BLaER1 treated with 17β-estradiol and CSF1 and Interleukin-3, amounts not matched to agents 10 nM and 100 nM (cell line): ENCODE measurements at regions not wholly inside any gene's neighbourhood (a gene's known extent, or its start where the extent isn't known, plus 50 kb on each side); places are given as distances from the start of the nearest gene placed in this dataset.

Experiments used
- H3K27ac ChIP-seq, 11 experiments: shearing (Covaris generic); formaldehyde crosslinking; 2 replicates each; pipeline ENCODE4 v1.8.1; 2022
- H3K27me3 ChIP-seq, 11 experiments: shearing (Covaris generic); formaldehyde crosslinking; 2 replicates each; pipeline ENCODE4 v1.8.1; 2022
- H3K36me3 ChIP-seq, 11 experiments: shearing (Covaris generic); formaldehyde crosslinking; 2 replicates each; pipeline ENCODE4 v1.8.1; 2022
- H3K4me1 ChIP-seq, 10 experiments: shearing (Covaris generic); formaldehyde crosslinking; 2 replicates each; pipeline ENCODE4 v1.8.1; 2022
- H3K4me2 ChIP-seq, 11 experiments: shearing (Covaris generic); formaldehyde crosslinking; 2 replicates each; pipeline ENCODE4 v1.8.1; 2022
- H3K4me3 ChIP-seq, 10 experiments: shearing (Covaris generic); formaldehyde crosslinking; 2 replicates each; pipeline ENCODE4 v1.8.1; 2022
- H3K9ac ChIP-seq, 11 experiments: shearing (Covaris generic); formaldehyde crosslinking; 2 replicates each; pipeline ENCODE4 v1.8.1; 2022
- H3K9me3 ChIP-seq, 11 experiments: shearing (Covaris generic); formaldehyde crosslinking; replicated peaks in 1 of 11; 2 replicates each; pipeline ENCODE4 v1.8.1; 2022
- H4K20me1 ChIP-seq, 11 experiments: shearing (Covaris generic); formaldehyde crosslinking; 2 replicates each; pipeline ENCODE4 v1.8.1; 2022
- Cebpa-rat ChIP-seq, 11 experiments: shearing (Covaris generic); IDR thresholded peaks; 2 replicates each; pipeline ENCODE4 v1.8.1; 2022

- Histone ChIP-seq H3K9me3 (no peaks in the 10 kb centered on the region), H4K20me1 (no peaks in the 10 kb centered on the region), H3K27ac (no peak overlapping the region), H3K4me3 (no peak overlapping the region), H3K27me3 (no peaks in the 10 kb centered on the region), H3K4me2 (no peak overlapping the region), H3K9ac (no peak overlapping the region), H3K36me3 (no peaks in the 10 kb centered on the region), H3K4me1 (no peaks in the 10 kb centered on the region)
- no peak for TF ChIP-seq Cebpa-rat (IDR thresholded peaks at IDR 0.05)
These were observed 515.3 kb upstream of the B3GALT2 start for GRCh38 chr1:193701759-193702158.

- TF ChIP-seq Cebpa-rat (IDR thresholded peaks at IDR 0.05): no peak
- Histone ChIP-seq H3K27me3 (no peaks in the 10 kb centered on the region), H3K4me1 (no peaks in the 10 kb centered on the region), H3K36me3 (no peaks in the 10 kb centered on the region), H3K9me3 (no peaks in the 10 kb centered on the region), H3K4me3 (no peak overlapping the region), H3K27ac (no peak overlapping the region), H3K4me2 (no peak overlapping the region), H4K20me1 (no peaks in the 10 kb centered on the region), H3K9ac (no peak overlapping the region)
These were observed 514.4 kb upstream of the B3GALT2 start for GRCh38 chr1:193700710-193701355.

GRCh38 chr1:193699261-193699660 is 512.8 kb upstream of the B3GALT2 start:
- Histone ChIP-seq H3K4me3 (no peak overlapping the region), H3K27me3 (no peaks in the 10 kb centered on the region), H3K9me3 (no peaks in the 10 kb centered on the region), H3K4me2 (no peak overlapping the region), H3K4me1 (no peaks in the 10 kb centered on the region), H3K27ac (no peak overlapping the region), H3K36me3 (no peaks in the 10 kb centered on the region), H3K9ac (no peak overlapping the region), H4K20me1 (no peaks in the 10 kb centered on the region)
- no peak for TF ChIP-seq Cebpa-rat (IDR thresholded peaks at IDR 0.05)

GRCh38 chr1:193697776-193698175 is 511.4 kb upstream of the B3GALT2 start:
- no peaks in the 10 kb centered on the region for H3K4me1 ChIP-seq
- no peak overlapping the region for H3K4me3 ChIP-seq
- no peaks in the 10 kb centered on the region for H3K9me3 ChIP-seq
- no peaks in the 10 kb centered on the region for H4K20me1 ChIP-seq
- TF ChIP-seq Cebpa-rat (IDR thresholded peaks at IDR 0.05): no peak
- no peaks in the 10 kb centered on the region for H3K36me3 ChIP-seq
- no peak overlapping the region for H3K4me2 ChIP-seq
- H3K27ac ChIP-seq: no peak overlapping the region
- H3K27me3 ChIP-seq: no peaks in the 10 kb centered on the region
- no peak overlapping the region for H3K9ac ChIP-seq

GRCh38 chr1:193697115-193697762 is 510.8 kb upstream of the B3GALT2 start:
- Histone ChIP-seq H3K27me3 (no peaks in the 10 kb centered on the region), H4K20me1 (no peaks in the 10 kb centered on the region), H3K36me3 (no peaks in the 10 kb centered on the region), H3K4me2 (no peak overlapping the region), H3K9ac (no peak overlapping the region), H3K4me3 (no peak overlapping the region), H3K4me1 (no peaks in the 10 kb centered on the region), H3K27ac (no peak overlapping the region), H3K9me3 (no peaks in the 10 kb centered on the region)
- TF ChIP-seq Cebpa-rat (IDR thresholded peaks at IDR 0.05): no peak

GRCh38 chr1:193694741-193695140 is 508.3 kb upstream of the B3GALT2 start:
- TF ChIP-seq Cebpa-rat (IDR thresholded peaks at IDR 0.05): no peak
- H3K27me3 ChIP-seq: no peaks in the 10 kb centered on the region
- no peaks in the 10 kb centered on the region for H3K9me3 ChIP-seq
- H3K4me2 ChIP-seq: no peak overlapping the region
- H3K27ac ChIP-seq: no peak overlapping the region
- H3K9ac ChIP-seq: no peak overlapping the region
- H3K4me3 ChIP-seq: no peak overlapping the region
- H3K4me1 ChIP-seq: no peaks in the 10 kb centered on the region
- no peaks in the 10 kb centered on the region for H3K36me3 ChIP-seq
- no peaks in the 10 kb centered on the region for H4K20me1 ChIP-seq

- Histone ChIP-seq H3K4me1 (no peaks in the 10 kb centered on the region), H4K20me1 (no peaks in the 10 kb centered on the region), H3K36me3 (no peaks in the 10 kb centered on the region), H3K4me3 (no peak overlapping the region), H3K9me3 (no peaks in the 10 kb centered on the region), H3K27ac (no peak overlapping the region), H3K27me3 (no peaks in the 10 kb centered on the region), H3K4me2 (no peak overlapping the region), H3K9ac (no peak overlapping the region)
- TF ChIP-seq Cebpa-rat (IDR thresholded peaks at IDR 0.05): no peak
These were observed 499.6 kb upstream of the B3GALT2 start for GRCh38 chr1:193685986-193686385.

- no peaks in the 10 kb centered on the region for H3K27me3 ChIP-seq
- no peak for TF ChIP-seq Cebpa-rat (IDR thresholded peaks at IDR 0.05)
- no peaks in the 10 kb centered on the region for H3K9me3 ChIP-seq
- H3K4me1 ChIP-seq: no peaks in the 10 kb centered on the region
- H3K36me3 ChIP-seq: no peaks in the 10 kb centered on the region
- H3K9ac ChIP-seq: no peak overlapping the region
- H3K4me2 ChIP-seq: no peak overlapping the region
- no peak overlapping the region for H3K27ac ChIP-seq
- H3K4me3 ChIP-seq: no peak overlapping the region
- no peaks in the 10 kb centered on the region for H4K20me1 ChIP-seq
These were observed 495.0 kb upstream of the B3GALT2 start for GRCh38 chr1:193681422-193681821.

GRCh38 chr1:193680924-193681316 is 494.5 kb upstream of the B3GALT2 start:
- H3K9ac ChIP-seq: no peak overlapping the region
- no peak overlapping the region for H3K4me2 ChIP-seq
- H3K9me3 ChIP-seq: no peaks in the 10 kb centered on the region
- no peak overlapping the region for H3K4me3 ChIP-seq
- H3K36me3 ChIP-seq: no peaks in the 10 kb centered on the region
- H3K4me1 ChIP-seq: no peaks in the 10 kb centered on the region
- no peak overlapping the region for H3K27ac ChIP-seq
- no peak for TF ChIP-seq Cebpa-rat (IDR thresholded peaks at IDR 0.05)
- H4K20me1 ChIP-seq: no peaks in the 10 kb centered on the region
- H3K27me3 ChIP-seq: no peaks in the 10 kb centered on the region

GRCh38 chr1:193680247-193680923 is 494.0 kb upstream of the B3GALT2 start:
- TF ChIP-seq Cebpa-rat (IDR thresholded peaks at IDR 0.05): no peak
- no peaks in the 10 kb centered on the region for H3K4me1 ChIP-seq
- no peaks in the 10 kb centered on the region for H3K36me3 ChIP-seq
- H3K4me2 ChIP-seq: no peak overlapping the region
- H3K9me3 ChIP-seq: no peaks in the 10 kb centered on the region
- no peak overlapping the region for H3K9ac ChIP-seq
- no peak overlapping the region for H3K27ac ChIP-seq
- no peaks in the 10 kb centered on the region for H3K27me3 ChIP-seq
- no peak overlapping the region for H3K4me3 ChIP-seq
- H4K20me1 ChIP-seq: no peaks in the 10 kb centered on the region
